SK-N-MC (cell line): ENCODE measurements at regions not wholly inside any gene's neighbourhood (a gene's known extent, or its start where the extent isn't known, plus 50 kb on each side); places are given as distances from the start of the nearest gene placed in this dataset.

Experiments used
- DNase-seq: peaks from one replicate; pipeline ENCODE4 v3.0.0-alpha.2; 2011; ENCODE audit warnings: low read depth, low spot score
- H3K27ac ChIP-seq: fragments of 200-600 bp; sonication (generic); 2 replicates; pipeline ENCODE4 v1.5.1; 2016; ENCODE audit warnings: mixed run types
- H3K36me3 ChIP-seq: fragments of 200-600 bp; sonication (generic); 2 replicates; pipeline ENCODE4 v1.6.1; 2017; ENCODE audit warnings: antibody characterized with exemption, low read length, mixed read lengths; ENCODE audit not compliant: insufficient read depth
- H3K4me3 ChIP-seq: fragments of 200-600 bp; sonication (generic); 2 replicates; pipeline ENCODE4 v1.5.1; 2016
- H3K9ac ChIP-seq: fragments of 200-600 bp; sonication (generic); 2 replicates; pipeline ENCODE4 v1.8.0; 2017; ENCODE audit warnings: mixed run types, mixed read lengths; ENCODE audit not compliant: insufficient read length
- H3K9me3 ChIP-seq: fragments of 200-600 bp; sonication (generic); 2 replicates; pipeline ENCODE4 v1.6.1; 2017; ENCODE audit warnings: low read depth, mild to moderate bottlenecking, antibody characterized with exemption, low read length, moderate library complexity, mixed read lengths
- EZH2 ChIP-seq: fragments of 200-600 bp; sonication (generic); IDR thresholded peaks from one replicate; pipeline ENCODE4 v1.6.1; 2017; ENCODE audit warnings: antibody characterized with exemption
- FOXP2 ChIP-seq: optimal IDR thresholded peaks from 2 replicates; pipeline ENCODE3; 2011; ENCODE audit warnings: mild to moderate bottlenecking, moderate library complexity; ENCODE audit not compliant: insufficient read depth; ENCODE audit errors: extremely low read length, control extremely low read depth
- POLR2AphosphoS5 ChIP-seq: IDR thresholded peaks from 2 replicates; pipeline ENCODE4 v1.6.1; 2012; ENCODE audit warnings: mild to moderate bottlenecking, low read depth, low read length, borderline replicate concordance

- no peak for DNase-seq
- Histone ChIP-seq H3K27ac (no peak overlapping the region), H3K9ac (no peak overlapping the region), H3K36me3 (no peaks in the 10 kb centered on the region), H3K4me3 (no peak overlapping the region), H3K9me3 (no peaks in the 10 kb centered on the region)
- no peak for TF ChIP-seq EZH2
- no peak for TF ChIP-seq FOXP2
- TF ChIP-seq POLR2AphosphoS5: no peak
These were observed 254.2 kb downstream of the EBLN2 start for GRCh38 chr3:73315706-73316105.

GRCh38 chr3:73319179-73319769, 257.8 kb downstream of the EBLN2 start:
- no peak for DNase-seq
- Histone ChIP-seq H3K9ac (no peak overlapping the region), H3K36me3 (no peaks in the 10 kb centered on the region), H3K4me3 (no peak overlapping the region), H3K9me3 (no peaks in the 10 kb centered on the region), H3K27ac (no peak overlapping the region)
- no peak for TF ChIP-seq EZH2
- no peak for TF ChIP-seq FOXP2
- no peak for TF ChIP-seq POLR2AphosphoS5

- H3K27ac ChIP-seq: no peak overlapping the region
- no peak for DNase-seq
- no peak overlapping the region for H3K9ac ChIP-seq
- H3K36me3 ChIP-seq: no peaks in the 10 kb centered on the region
- H3K9me3 ChIP-seq: no peaks in the 10 kb centered on the region
- H3K4me3 ChIP-seq: no peak overlapping the region
- TF ChIP-seq EZH2: no peak
- no peak for TF ChIP-seq FOXP2
- TF ChIP-seq POLR2AphosphoS5: no peak
These were observed 260.0 kb downstream of the EBLN2 start for GRCh38 chr3:73321286-73321999.

- no peak for DNase-seq
- Histone ChIP-seq H3K36me3 (no peaks in the 10 kb centered on the region), H3K4me3 (no peak overlapping the region), H3K9ac (no peak overlapping the region), H3K27ac (no peak overlapping the region), H3K9me3 (no peaks in the 10 kb centered on the region)
- no peak for TF ChIP-seq FOXP2
- no peak for TF ChIP-seq EZH2
- no peak for TF ChIP-seq POLR2AphosphoS5
These were observed 263.0 kb downstream of the EBLN2 start for GRCh38 chr3:73324203-73325155.

- no peak for DNase-seq
- Histone ChIP-seq H3K36me3 (no peaks in the 10 kb centered on the region), H3K9me3 (no peaks in the 10 kb centered on the region), H3K27ac (no peak overlapping the region), H3K9ac (no peak overlapping the region), H3K4me3 (no peak overlapping the region)
- TF ChIP-seq FOXP2 (no peak), EZH2 (no peak), POLR2AphosphoS5 (no peak)
These were observed 264.9 kb downstream of the EBLN2 start for GRCh38 chr3:73326396-73326795.

- H3K9ac ChIP-seq: no peak overlapping the region
- DNase-seq: no peak
- no peak for TF ChIP-seq POLR2AphosphoS5
- TF ChIP-seq EZH2: no peak
- no peak for TF ChIP-seq FOXP2
- H3K27ac ChIP-seq: no peak overlapping the region
- no peaks in the 10 kb centered on the region for H3K9me3 ChIP-seq
- H3K36me3 ChIP-seq: no peaks in the 10 kb centered on the region
- H3K4me3 ChIP-seq: no peak overlapping the region
These were observed 265.6 kb downstream of the EBLN2 start for GRCh38 chr3:73327052-73327451.
